Endothelial cell of umbilical vein (primary cell): ENCODE measurements at regions not wholly inside any gene's neighbourhood (a gene's known extent, or its start where the extent isn't known, plus 50 kb on each side); places are given as distances from the start of the nearest gene placed in this dataset.

Experiments used
- BruUV-seq: library from RNA; stranded (reverse); fragments of 400-500 nt; replicated peaks from 2 replicates; lab custom pipeline; 2021; lab: Mats Ljungman, UMichigan
- CTCF ChIA-PET: fragments of 300-600, 350-600 bp; sonication (Branson Sonifier 250); formaldehyde crosslinking; loops from one replicate; lab custom pipeline; 2021; ENCODE audit warnings: antibody characterized with exemption, inconsistent platforms; lab: Charles Lee
- POLR2A ChIA-PET: fragments of 300-600, 350-600 bp; sonication (Branson Sonifier 250); formaldehyde crosslinking; loops from one replicate; lab custom pipeline; 2021; ENCODE audit warnings: antibody characterized with exemption, inconsistent platforms; lab: Charles Lee
- DNase-seq: peaks from one replicate; pipeline ENCODE4 v3.0.0-alpha.2; 2011; ENCODE audit warnings: low read depth, low spot score
- FAIRE-seq: peaks from 2 replicates; lab custom pipeline; 2011; peaks lifted over from hg19 to GRCh38; lab: Jason Lieb, UNC
- H2AFZ ChIP-seq: 2 replicates; pipeline ENCODE4 v1.6.0; 2012; ENCODE audit warnings: low read depth, low read length, control low read depth, inconsistent platforms
- H3K27ac ChIP-seq: 2 replicates; pipeline ENCODE4 v1.5.1; 2011; ENCODE audit warnings: low read depth, mild to moderate bottlenecking, control low read depth, low read length, moderate library complexity; ENCODE audit not compliant: insufficient read depth
- H3K27me3 ChIP-seq, 2 experiments: 2 replicates each; pipeline versions ENCODE4 v1.6.0 to v1.6.1; 2011; ENCODE audit warnings: low read length in 2 of 2, mixed read lengths in 1 of 2; ENCODE audit not compliant: control insufficient read depth in 2 of 2, insufficient read depth in 2 of 2
- H3K36me3 ChIP-seq, 2 experiments: 2 replicates in 1 of 2; 3 replicates in 1 of 2; pipeline ENCODE4 v1.5.1; 2011; ENCODE audit warnings: low read length in 2 of 2, mild to moderate bottlenecking in 1 of 2, moderate library complexity in 1 of 2; ENCODE audit not compliant: control insufficient read depth in 2 of 2, insufficient read depth in 2 of 2; ENCODE audit errors: extremely low read depth in 1 of 2
- H3K4me1 ChIP-seq: 3 replicates; pipeline ENCODE4 v1.5.1; 2011; ENCODE audit warnings: mild to moderate bottlenecking, low read length; ENCODE audit not compliant: control insufficient read depth, insufficient read depth; ENCODE audit errors: extremely low read depth
- H3K4me2 ChIP-seq: 2 replicates; pipeline ENCODE4 v1.6.1; 2011; ENCODE audit warnings: low read length, control low read depth, mixed read lengths; ENCODE audit not compliant: insufficient read depth
- H3K4me3 ChIP-seq, 3 experiments: fragments of 200-600 bp in 1 of 3; sonication (generic), shearing (Covaris generic) in 1 of 3; replicated peaks in 1 of 3; 2 replicates each; pipeline ENCODE4 v1.5.1; 2011 to 2016; ENCODE audit warnings: control low read depth in 3 of 3, low read length in 3 of 3, mild to moderate bottlenecking in 2 of 3, inconsistent platforms in 1 of 3, low read depth in 1 of 3, moderate library complexity in 1 of 3; ENCODE audit not compliant: insufficient read depth in 1 of 3
- H3K79me2 ChIP-seq: 2 replicates; pipeline ENCODE4 v1.6.0; 2012; ENCODE audit warnings: low read length, inconsistent platforms; ENCODE audit not compliant: control insufficient read depth, insufficient read depth
- H3K9ac ChIP-seq: replicated peaks from 2 replicates; pipeline ENCODE3; 2011; ENCODE audit warnings: low read length, control low read depth; ENCODE audit not compliant: insufficient read depth; ENCODE audit errors: extremely low read depth
- H3K9me1 ChIP-seq: replicated peaks from 3 replicates; pipeline ENCODE4 v1.6.0; 2011; ENCODE audit warnings: mild to moderate bottlenecking, low read length; ENCODE audit not compliant: control insufficient read depth, insufficient read depth; ENCODE audit errors: extremely low read depth
- H3K9me3 ChIP-seq: replicated peaks from 2 replicates; pipeline ENCODE4 v1.5.1; 2012; ENCODE audit warnings: low read length, inconsistent platforms; ENCODE audit not compliant: control insufficient read depth, insufficient read depth
- H4K20me1 ChIP-seq: replicated peaks from 2 replicates; pipeline ENCODE3; 2011; ENCODE audit warnings: mild to moderate bottlenecking, low read length; ENCODE audit not compliant: control insufficient read depth, insufficient read depth; ENCODE audit errors: extremely low read depth
- CTCF ChIP-seq, 2 donors: IDR thresholded peaks; 1 replicate in 1 of 2; 2 replicates in 1 of 2; pipeline ENCODE4 v1.5.1; 2011; ENCODE audit warnings: low read length in 2 of 2, mild to moderate bottlenecking in 2 of 2, moderate library complexity in 2 of 2, control low read depth in 1 of 2, inconsistent platforms in 1 of 2, low read depth in 1 of 2; ENCODE audit not compliant: insufficient read depth in 1 of 2; ENCODE audit errors: extremely low read depth in 1 of 2
- EZH2 ChIP-seq: IDR thresholded peaks from 2 replicates; pipeline ENCODE4 v1.6.1; 2012; ENCODE audit warnings: borderline replicate concordance, low read depth, mild to moderate bottlenecking, moderate library complexity, low read length, inconsistent platforms; ENCODE audit not compliant: severe bottlenecking
- FOS ChIP-seq: IDR thresholded peaks from 2 replicates; pipeline ENCODE4 v1.6.1; 2011; ENCODE audit warnings: mild to moderate bottlenecking, low read length, moderate library complexity, borderline replicate concordance; ENCODE audit not compliant: insufficient read depth
- GATA2 ChIP-seq: IDR thresholded peaks from 2 replicates; pipeline ENCODE4 v1.7.0; 2011; ENCODE audit warnings: low read depth, mild to moderate bottlenecking, moderate library complexity, mixed read lengths, low read length; ENCODE audit not compliant: insufficient read length, insufficient read depth
- JUN ChIP-seq: IDR thresholded peaks from 2 replicates; pipeline ENCODE4 v1.6.1; 2011; ENCODE audit warnings: borderline replicate concordance, low read depth; ENCODE audit not compliant: insufficient read length, insufficient read depth
- MAX ChIP-seq: IDR thresholded peaks from 2 replicates; pipeline ENCODE4 v1.6.1; 2011; ENCODE audit not compliant: insufficient read depth, insufficient read length
- MYC ChIP-seq: IDR thresholded peaks from one replicate; pipeline ENCODE4 v1.6.1; 2011; ENCODE audit warnings: mild to moderate bottlenecking, low read depth, low read length
- POLR2A ChIP-seq: IDR thresholded peaks from 2 replicates; pipeline ENCODE4 v1.6.1; 2012; ENCODE audit warnings: low read depth, mild to moderate bottlenecking, control low read depth, low read length
- POLR2AphosphoS5 ChIP-seq: IDR thresholded peaks from 2 replicates; pipeline ENCODE4 v1.6.1; 2012; ENCODE audit warnings: low read depth, mild to moderate bottlenecking, control low read depth, low read length, moderate library complexity; ENCODE audit not compliant: insufficient read depth
- dilution Hi-C: fragments of 300-500 bp; cut with MboI; formaldehyde crosslinking; loops from one replicate; pipeline ENCODE4 v1.15.0; 2019; ENCODE audit warnings: low sequenced_read_pairs; ENCODE audit not compliant: extremely low pct_ligation_motif_present
- intact Hi-C: fragments of 100-400 bp; cut with micrococcal nuclease; formaldehyde crosslinking; loops from one replicate; pipeline ENCODE4 v1.10.0; 2022

- Histone ChIP-seq H3K4me1 (no peaks in the 10 kb centered on the region), H3K9me1 (no peaks in the 10 kb centered on the region), H3K79me2 (no peaks in the 10 kb centered on the region), H3K27me3 (no peaks in the 10 kb centered on the region), H3K4me2 (no peak overlapping the region), H3K27ac (no peak overlapping the region), H2AFZ (no peak overlapping the region), H3K36me3 (no peaks in the 10 kb centered on the region), H3K4me3 (no peak overlapping the region), H3K9ac (no peak overlapping the region), H3K9me3 (no peaks in the 10 kb centered on the region), H4K20me1 (no peaks in the 10 kb centered on the region)
- POLR2A ChIA-PET: no interaction called here
- BruUV-seq: no TSS peak
- DNase-seq (no peak), FAIRE-seq (no peak)
- CTCF ChIA-PET: interaction anchor here (0.9 kb wide), 1 partner anchor 12 kb away, joined by 3 read pairs; no protein-coding TSS in a partner anchor
- TF ChIP-seq CTCF (IDR thresholded peaks at IDR 0.05; ENCODE audit: extremely low read depth in 1 of 2, insufficient read depth in 1 of 2, low read depth in 1 of 2, low read length in 2 of 2) (no peak), GATA2 (no peak), JUN (no peak), MYC (no peak)
- intact Hi-C loops: no loop called here
- dilution Hi-C loops: no loop called here
These were observed 201.0 kb downstream of the POSTN start for GRCh38 chr13:37397535-37397934.

- no peak overlapping the region for H3K4me2 ChIP-seq
- dilution Hi-C loops: no loop called here
- no peak for TF ChIP-seq JUN
- no peak for TF ChIP-seq EZH2
- no peak for TF ChIP-seq CTCF (IDR thresholded peaks at IDR 0.05; ENCODE audit: extremely low read depth in 1 of 2, insufficient read depth in 1 of 2, low read depth in 1 of 2, low read length in 2 of 2)
- no peak for TF ChIP-seq FOS
- TF ChIP-seq POLR2A: no peak
- TF ChIP-seq GATA2: no peak
- TF ChIP-seq POLR2AphosphoS5: no peak
- TF ChIP-seq MAX: no peak
- POLR2A ChIA-PET: no interaction called here
- DNase-seq (no peak), FAIRE-seq (no peak)
- H3K36me3 ChIP-seq: no peaks in the 10 kb centered on the region
- H3K27me3 ChIP-seq: no peaks in the 10 kb centered on the region
- no peaks in the 10 kb centered on the region for H4K20me1 ChIP-seq
- no peaks in the 10 kb centered on the region for H3K4me1 ChIP-seq
- no peak overlapping the region for H3K4me3 ChIP-seq
- H3K79me2 ChIP-seq: no peaks in the 10 kb centered on the region
- no peaks in the 10 kb centered on the region for H3K9me3 ChIP-seq
- no peaks in the 10 kb centered on the region for H3K9me1 ChIP-seq
- CTCF ChIA-PET: interaction anchor here (0.6 to 1.2 kb wide), 2 partner anchors 108 to 286 kb away, joined by 3 to 4 read pairs; no protein-coding TSS in a partner anchor
- BruUV-seq: no TSS peak
- no peak overlapping the region for H3K27ac ChIP-seq
- no peak overlapping the region for H2AFZ ChIP-seq
- no peak overlapping the region for H3K9ac ChIP-seq
- intact Hi-C loops: no loop called here
These were observed 203.0 kb downstream of the POSTN start for GRCh38 chr13:37395544-37395943.
